ENCODE measurements at regions not wholly inside any gene's neighbourhood (a gene's known extent, or its start where the extent isn't known, plus 50 kb on each side); places are given as distances from the start of the nearest gene placed in this dataset.

- no peak for TF ChIP-seq EP300 (IDR thresholded peaks at IDR 0.05)
- TF ChIP-seq TP53 (CRISPR knock-in tag; IDR thresholded peaks at IDR 0.05) = no peak
- no peak for TF ChIP-seq HDAC2 (IDR thresholded peaks at IDR 0.05)
- TF ChIP-seq HOXB5 (CRISPR knock-in tag; IDR thresholded peaks at IDR 0.05) = no peak
- TF ChIP-seq HOXA7 (CRISPR knock-in tag; IDR thresholded peaks at IDR 0.05) = no peak
- TF ChIP-seq NPAS2 (CRISPR knock-in tag; IDR thresholded peaks at IDR 0.05; ENCODE audit: borderline replicate concordance) = no peak
Measured at GRCh38 chr2:136226903-136227302, 109.0 kb upstream of the CXCR4 start (continued).

GRCh38 chr2:136225950-136226835 lies 108.2 kb upstream of the CXCR4 start:
- no peaks in the 10 kb centered on the region for H3K9me3 ChIP-seq
- FAIRE-seq (no peak), DNase-seq (ENCODE audit: low read depth in 1 of 2, low spot score in 1 of 2) (no peak), ATAC-seq (no peak)
- H3K4me3 ChIP-seq = no peak overlapping the region
- 21% methylated on average over 7 of the region's 7 CpGs for WGBS (ENCODE audit: missing lambda C conversion rate)
- ChIA-PET POLR2A (no interaction called here), CTCF (no interaction called here)
- no peak overlapping the region for H3K4me2 ChIP-seq
- TF ChIP-seq SREBF2 (IDR thresholded peaks at IDR 0.05) = no peak
- TF ChIP-seq REST (IDR thresholded peaks at IDR 0.05) = no peak
- no peak for TF ChIP-seq ZC3H11A (IDR thresholded peaks at IDR 0.05)
- no peak for TF ChIP-seq NPAS2 (CRISPR knock-in tag; IDR thresholded peaks at IDR 0.05; ENCODE audit: borderline replicate concordance)
- TF ChIP-seq ZSCAN20 (CRISPR knock-in tag; IDR thresholded peaks at IDR 0.05) = no peak
- no peaks in the 10 kb centered on the region for H3K4me1 ChIP-seq
- no peak overlapping the region for H3K27ac ChIP-seq

GRCh38 chr2:136223274-136223673 lies 105.3 kb upstream of the CXCR4 start:
- Histone ChIP-seq H3K4me1 (no peaks in the 10 kb centered on the region), H3K27ac (no peak overlapping the region), H3K4me3 (no peak overlapping the region), H3K9me3 (no peaks in the 10 kb centered on the region), H3K4me2 (no peak overlapping the region)
- TF ChIP-seq JUN (IDR thresholded peaks at IDR 0.05) (no peak), HES2 (IDR thresholded peaks at IDR 0.05) (no peak), HMGXB4 (CRISPR knock-in tag; IDR thresholded peaks at IDR 0.05; ENCODE audit: borderline replicate concordance) (no peak), HEYL (CRISPR knock-in tag; IDR thresholded peaks at IDR 0.05) (no peak), GATA3 (IDR thresholded peaks at IDR 0.05; ENCODE audit: borderline replicate concordance) (no peak), EHMT2 (IDR thresholded peaks at IDR 0.05; ENCODE audit: low read depth) (no peak), RFX5 (IDR thresholded peaks at IDR 0.05) (no peak), CBX2 (IDR thresholded peaks at IDR 0.05; ENCODE audit: borderline replicate concordance, low read depth) (no peak), NFE2L2 (conservative IDR thresholded peaks at IDR 0.05; ENCODE audit: low read length) (no peak), CEBPB (IDR thresholded peaks at IDR 0.05) (no peak), CBX8 (IDR thresholded peaks at IDR 0.05) (no peak), ZNF302 (CRISPR knock-in tag; IDR thresholded peaks at IDR 0.05) (no peak), FOXS1 (CRISPR knock-in tag; IDR thresholded peaks at IDR 0.05) (no peak), KDM5A (IDR thresholded peaks at IDR 0.05) (no peak), EP300 (IDR thresholded peaks at IDR 0.05) (no peak), POLR2A (IDR thresholded peaks at IDR 0.05; ENCODE audit: low read length) (no peak)
- no peak for DNase-seq (ENCODE audit: low read depth in 1 of 2, low spot score in 1 of 2)
- WGBS (ENCODE audit: missing lambda C conversion rate) = 73% methylated on average over 7 of the region's 7 CpGs
- no peak for ATAC-seq
- ChIA-PET POLR2A (no interaction called here), CTCF (no interaction called here)
- FAIRE-seq = no peak

All from A549 (cell line).